Osteocyte (in vitro differentiated cells): ENCODE measurements at regions not wholly inside any gene's neighbourhood (a gene's known extent, or its start where the extent isn't known, plus 50 kb on each side); places are given as distances from the start of the nearest gene placed in this dataset.

Experiments
- DNase-seq: peaks from one replicate; pipeline ENCODE4 v3.0.0; 2021; ENCODE audit warnings: mixed read lengths; ENCODE audit not compliant: unreplicated experiment; ENCODE audit errors: extremely low spot score
- H3K27ac Mint-ChIP-seq: one replicate; pipeline ENCODE4 v1.8.0; 2021; ENCODE audit warnings: mild to moderate bottlenecking, mixed read lengths; ENCODE audit not compliant: unreplicated experiment
- H3K27me3 Mint-ChIP-seq: one replicate; pipeline ENCODE4 v1.8.0; 2021; ENCODE audit warnings: mixed read lengths; ENCODE audit not compliant: unreplicated experiment
- H3K36me3 Mint-ChIP-seq: one replicate; pipeline ENCODE4 v1.8.0; 2021; ENCODE audit warnings: mixed read lengths; ENCODE audit not compliant: unreplicated experiment
- H3K4me1 Mint-ChIP-seq: one replicate; pipeline ENCODE4 v1.8.0; 2021; ENCODE audit warnings: mixed read lengths; ENCODE audit not compliant: unreplicated experiment
- H3K4me3 Mint-ChIP-seq: one replicate; pipeline ENCODE4 v1.8.0; 2021; ENCODE audit warnings: mild to moderate bottlenecking, moderate library complexity, mixed read lengths; ENCODE audit not compliant: unreplicated experiment
- H3K9me3 Mint-ChIP-seq: one replicate; pipeline ENCODE4 v1.8.0; 2021; ENCODE audit warnings: mixed read lengths; ENCODE audit not compliant: unreplicated experiment
- CTCF ChIP-seq: fragments of 200-600 bp; sonication (generic); IDR thresholded peaks from 2 replicates; pipeline ENCODE4 v1.5.0; 2021; ENCODE audit warnings: antibody characterized with exemption, mild to moderate bottlenecking, moderate library complexity

- Mint-ChIP-seq H3K36me3 (no peaks in the 10 kb centered on the region), H3K27ac (no peak overlapping the region), H3K27me3 (no peaks in the 10 kb centered on the region), H3K4me3 (no peak overlapping the region), H3K4me1 (no peaks in the 10 kb centered on the region), H3K9me3 (peaks cover 3% of the 10 kb centered on the region)
- DNase-seq, result no peak
- TF ChIP-seq CTCF, result no peak
These were observed 111.6 kb upstream of the GCFC2 start for GRCh38 chr2:75822336-75822735.

GRCh38 chr2:75820693-75821092 is 110.0 kb upstream of the GCFC2 start:
- no peak for TF ChIP-seq CTCF
- no peak for DNase-seq
- Mint-ChIP-seq H3K27ac (no peak overlapping the region), H3K36me3 (no peaks in the 10 kb centered on the region), H3K9me3 (peaks cover 3% of the 10 kb centered on the region), H3K27me3 (peaks cover under 1% of the 10 kb centered on the region), H3K4me1 (no peaks in the 10 kb centered on the region), H3K4me3 (no peak overlapping the region)

- no peaks in the 10 kb centered on the region for H3K9me3 Mint-ChIP-seq
- peaks cover 8% of the 10 kb centered on the region for H3K27me3 Mint-ChIP-seq
- DNase-seq, result no peak
- no peaks in the 10 kb centered on the region for H3K36me3 Mint-ChIP-seq
- no peak overlapping the region for H3K4me3 Mint-ChIP-seq
- no peak for TF ChIP-seq CTCF
- H3K4me1 Mint-ChIP-seq, result no peaks in the 10 kb centered on the region
- no peak overlapping the region for H3K27ac Mint-ChIP-seq
These were observed 100.1 kb upstream of the GCFC2 start for GRCh38 chr2:75810611-75811330.

GRCh38 chr2:75808793-75809535 is 98.2 kb upstream of the GCFC2 start:
- Mint-ChIP-seq H3K27ac (no peak overlapping the region), H3K4me1 (no peaks in the 10 kb centered on the region), H3K27me3 (peaks cover 4% of the 10 kb centered on the region), H3K9me3 (no peaks in the 10 kb centered on the region), H3K4me3 (no peak overlapping the region), H3K36me3 (no peaks in the 10 kb centered on the region)
- DNase-seq, result no peak
- TF ChIP-seq CTCF, result no peak

- peaks cover 4% of the 10 kb centered on the region for H3K27me3 Mint-ChIP-seq
- H3K4me3 Mint-ChIP-seq, result no peak overlapping the region
- H3K9me3 Mint-ChIP-seq, result no peaks in the 10 kb centered on the region
- H3K27ac Mint-ChIP-seq, result no peak overlapping the region
- no peaks in the 10 kb centered on the region for H3K4me1 Mint-ChIP-seq
- no peaks in the 10 kb centered on the region for H3K36me3 Mint-ChIP-seq
- no peak for TF ChIP-seq CTCF
- no peak for DNase-seq
These were observed 97.3 kb upstream of the GCFC2 start for GRCh38 chr2:75807992-75808391.
